Activated naive CD8-positive, alpha-beta T cell treated with anti-CD3 and anti-CD28 coated beads for 36 hours (primary cell): ENCODE measurements at regions not wholly inside any gene's neighbourhood (a gene's known extent, or its start where the extent isn't known, plus 50 kb on each side); places are given as distances from the start of the nearest gene placed in this dataset.

Experiments
- DNase-seq: peaks from one replicate; pipeline ENCODE4 v3.0.0; 2021
- H3K27ac Mint-ChIP-seq: one replicate; pipeline ENCODE4 v1.8.0; 2022; ENCODE audit warnings: mild to moderate bottlenecking, moderate library complexity, mixed read lengths
- H3K27me3 Mint-ChIP-seq: one replicate; pipeline ENCODE4 v1.8.0; 2022; ENCODE audit warnings: mild to moderate bottlenecking, mixed read lengths
- H3K36me3 Mint-ChIP-seq: one replicate; pipeline ENCODE4 v1.8.0; 2021; ENCODE audit warnings: mild to moderate bottlenecking, mixed read lengths
- H3K4me1 Mint-ChIP-seq: one replicate; pipeline ENCODE4 v1.8.0; 2021; ENCODE audit warnings: mixed read lengths
- H3K4me3 Mint-ChIP-seq: one replicate; pipeline ENCODE4 v1.8.0; 2022; ENCODE audit warnings: mild to moderate bottlenecking, moderate library complexity, mixed read lengths
- H3K9me3 Mint-ChIP-seq: one replicate; pipeline ENCODE4 v1.8.0; 2022; ENCODE audit warnings: mixed read lengths

DNA sequence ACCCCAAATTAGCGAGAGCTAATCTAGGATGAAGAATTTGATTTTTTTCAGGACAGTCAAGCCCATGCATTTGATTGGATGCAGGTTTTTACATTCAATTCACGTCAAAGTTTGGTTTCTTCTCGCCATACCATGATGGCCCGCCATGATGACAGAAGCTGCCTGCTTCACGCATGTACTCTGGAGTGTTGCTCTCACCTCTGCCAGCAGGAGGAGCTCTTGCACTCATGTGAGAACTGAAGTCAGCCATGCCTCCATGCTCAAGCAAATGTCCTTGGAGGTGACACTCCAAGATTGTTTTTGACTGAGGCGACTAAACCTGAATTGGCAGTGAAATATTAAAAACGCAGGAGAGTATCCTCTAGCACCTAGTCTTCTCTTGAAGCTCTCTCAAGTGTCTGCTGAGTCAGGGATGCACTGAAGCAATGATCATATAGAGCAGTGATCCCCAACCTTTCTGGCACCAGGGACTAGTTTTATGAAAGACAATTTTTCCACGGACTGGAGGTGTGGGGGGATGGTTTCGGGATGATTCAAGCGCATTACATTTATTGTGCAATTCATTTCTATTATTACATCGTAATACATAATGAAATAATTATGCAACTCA lies 120.9 kb downstream of the SAMMSON start:
- DNase-seq = peak; percentile 54
- no peaks in the 10 kb centered on the region for H3K36me3 Mint-ChIP-seq
- H3K27me3 Mint-ChIP-seq = peaks cover 12% of the 10 kb centered on the region
- no peak overlapping the region for H3K4me3 Mint-ChIP-seq
- H3K4me1 Mint-ChIP-seq = peaks cover 7% of the 10 kb centered on the region
- no peaks in the 10 kb centered on the region for H3K9me3 Mint-ChIP-seq
- no peak overlapping the region for H3K27ac Mint-ChIP-seq

DNA sequence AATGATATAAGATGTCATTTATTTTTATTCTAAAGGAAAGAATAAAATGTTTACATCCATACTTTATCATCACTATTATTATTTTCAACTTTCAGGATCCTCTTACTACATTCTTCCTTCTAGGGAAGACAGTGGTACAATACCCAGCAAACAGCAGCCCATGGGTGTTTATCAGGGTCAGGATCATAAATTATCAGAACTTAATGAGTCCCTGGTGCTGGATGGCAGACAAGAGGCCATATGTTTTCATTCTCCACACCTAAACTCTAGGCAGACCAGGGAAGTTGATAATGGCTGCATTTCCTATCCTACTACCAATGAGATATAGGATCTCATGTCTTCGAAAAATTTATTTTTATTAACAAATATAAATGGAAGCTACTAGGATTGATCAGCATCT lies 127.7 kb downstream of the SAMMSON start:
- no peaks in the 10 kb centered on the region for H3K9me3 Mint-ChIP-seq
- no peaks in the 10 kb centered on the region for H3K4me1 Mint-ChIP-seq
- H3K36me3 Mint-ChIP-seq = no peaks in the 10 kb centered on the region
- DNase-seq = no peak
- peaks cover 12% of the 10 kb centered on the region for H3K27me3 Mint-ChIP-seq
- H3K4me3 Mint-ChIP-seq = no peak overlapping the region
- no peak overlapping the region for H3K27ac Mint-ChIP-seq

DNA sequence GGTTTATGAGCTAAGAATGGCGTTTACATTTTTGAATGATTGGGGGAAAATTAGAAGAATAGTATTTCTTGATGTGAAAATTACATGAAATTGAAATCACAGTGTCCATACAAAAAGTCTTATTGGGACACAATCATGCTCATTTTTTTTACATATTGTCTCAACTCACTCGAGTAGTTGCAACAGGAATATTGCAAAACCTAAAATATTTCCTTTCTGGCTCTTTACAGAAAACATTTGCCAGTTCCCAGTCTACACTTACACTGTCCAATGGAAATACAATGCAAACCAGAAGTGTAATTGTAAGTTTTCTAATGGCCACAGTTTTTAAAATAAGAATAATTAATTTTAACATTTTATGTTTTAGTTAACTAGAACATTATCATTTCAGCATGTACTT lies 137.8 kb downstream of the SAMMSON start:
- H3K27ac Mint-ChIP-seq = no peak overlapping the region
- H3K4me3 Mint-ChIP-seq = no peak overlapping the region
- H3K27me3 Mint-ChIP-seq = peaks cover 13% of the 10 kb centered on the region
- no peaks in the 10 kb centered on the region for H3K4me1 Mint-ChIP-seq
- no peak for DNase-seq
- H3K36me3 Mint-ChIP-seq = no peaks in the 10 kb centered on the region
- H3K9me3 Mint-ChIP-seq = no peaks in the 10 kb centered on the region

DNA sequence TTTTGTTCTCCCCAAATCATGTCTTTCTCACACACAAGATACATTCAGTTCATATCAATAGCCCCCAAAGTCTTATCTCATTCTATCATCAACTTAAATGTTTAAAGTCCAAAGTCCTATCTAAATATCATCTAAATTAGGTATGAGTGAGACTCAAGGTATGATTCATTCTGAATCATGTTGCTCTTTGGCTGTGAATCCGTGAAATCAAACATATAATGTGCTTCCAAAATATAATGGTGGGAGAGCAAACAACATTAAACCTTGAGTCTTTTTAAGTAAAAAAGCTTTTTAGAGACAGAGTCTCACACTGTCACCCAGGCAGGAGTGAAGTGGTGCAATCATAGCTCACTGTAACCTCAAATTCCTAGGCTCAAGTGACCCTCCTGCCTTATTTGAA lies 139.1 kb downstream of the SAMMSON start:
- DNase-seq = no peak
- H3K36me3 Mint-ChIP-seq = no peaks in the 10 kb centered on the region
- no peaks in the 10 kb centered on the region for H3K4me1 Mint-ChIP-seq
- peaks cover 7% of the 10 kb centered on the region for H3K27me3 Mint-ChIP-seq
- no peak overlapping the region for H3K27ac Mint-ChIP-seq
- H3K9me3 Mint-ChIP-seq = peaks cover under 1% of the 10 kb centered on the region
- no peak overlapping the region for H3K4me3 Mint-ChIP-seq
